Loucy (cell line): ENCODE measurements at regions not wholly inside any gene's neighbourhood (a gene's known extent, or its start where the extent isn't known, plus 50 kb on each side); places are given as distances from the start of the nearest gene placed in this dataset.

ENCODE experiments used
- H2AFZ ChIP-seq: fragments of 200-600 bp; sonication (generic); 2 replicates; pipeline ENCODE4 v1.6.0; 2016; ENCODE audit warnings: antibody characterized with exemption, mild to moderate bottlenecking, low read length, moderate library complexity
- H3F3A ChIP-seq: fragments of 200-600 bp; 2 replicates; pipeline ENCODE4 v1.6.0; 2016; ENCODE audit warnings: antibody characterized with exemption, low read depth, mild to moderate bottlenecking
- H3K27me3 ChIP-seq: fragments of 200-600 bp; sonication (generic); 2 replicates; pipeline ENCODE4 v1.6.1; 2014; ENCODE audit warnings: low read length, mild to moderate bottlenecking; ENCODE audit not compliant: insufficient read depth, poor library complexity, severe bottlenecking
- H3K36me3 ChIP-seq: fragments of 200-600 bp; sonication (generic); 2 replicates; pipeline ENCODE4 v1.6.1; 2016; ENCODE audit warnings: low read length; ENCODE audit not compliant: insufficient read depth
- H3K4me1 ChIP-seq: fragments of 200-600 bp; sonication (generic); 2 replicates; pipeline ENCODE4 v1.5.1; 2014; ENCODE audit warnings: low read length, mild to moderate bottlenecking; ENCODE audit not compliant: insufficient read depth, poor library complexity, severe bottlenecking
- H3K4me2 ChIP-seq: fragments of 200-600 bp; sonication (generic); 2 replicates; pipeline ENCODE4 v1.6.0; 2014; ENCODE audit warnings: antibody characterized with exemption, low read length, low read depth, mild to moderate bottlenecking; ENCODE audit not compliant: poor library complexity, severe bottlenecking
- H3K4me3 ChIP-seq: fragments of 200-600 bp; sonication (generic); 2 replicates; pipeline ENCODE4 v1.5.1; 2014; ENCODE audit warnings: low read length, mild to moderate bottlenecking, mixed read lengths; ENCODE audit not compliant: poor library complexity, severe bottlenecking
- H3K79me2 ChIP-seq: fragments of 200-600 bp; sonication (generic); 2 replicates; pipeline ENCODE4 v1.6.1; 2014; ENCODE audit warnings: low read length; ENCODE audit not compliant: insufficient read depth
- H3K9ac ChIP-seq: fragments of 200-600 bp; sonication (generic); 2 replicates; pipeline ENCODE4 v1.6.0; 2014; ENCODE audit warnings: mild to moderate bottlenecking, low read depth, low read length, moderate library complexity; ENCODE audit not compliant: poor library complexity, severe bottlenecking
- H3K9me2 ChIP-seq: fragments of 200-600 bp; sonication (generic); replicated peaks from 2 replicates; pipeline ENCODE4 v1.6.1; 2016; ENCODE audit warnings: low read depth, low read length, mixed read lengths
- H3K9me3 ChIP-seq: fragments of 200-600 bp; sonication (generic); 2 replicates; pipeline ENCODE4 v1.6.1; 2014; ENCODE audit warnings: mild to moderate bottlenecking, antibody characterized with exemption, low read length, low read depth; ENCODE audit not compliant: insufficient read depth
- H4K20me1 ChIP-seq: fragments of 200-600 bp; sonication (generic); 2 replicates; pipeline ENCODE4 v1.6.0; 2014; ENCODE audit warnings: antibody characterized with exemption, low read length, mild to moderate bottlenecking; ENCODE audit not compliant: insufficient read depth, poor library complexity, severe bottlenecking
- EZH2phosphoT487 ChIP-seq: fragments of 200-600 bp; IDR thresholded peaks from 2 replicates; pipeline ENCODE4 v1.6.1; 2018; ENCODE audit warnings: antibody characterized with exemption, mild to moderate bottlenecking, moderate library complexity, borderline replicate concordance
- TF ChIP-seq, protein P1 (sequence below): fragments of 200-600 bp; sonication (generic); conservative IDR thresholded peaks from 2 replicates; pipeline ENCODE4 v1.5.1; 2014; ENCODE audit warnings: mild to moderate bottlenecking, antibody characterized with exemption, low read length

DNA sequence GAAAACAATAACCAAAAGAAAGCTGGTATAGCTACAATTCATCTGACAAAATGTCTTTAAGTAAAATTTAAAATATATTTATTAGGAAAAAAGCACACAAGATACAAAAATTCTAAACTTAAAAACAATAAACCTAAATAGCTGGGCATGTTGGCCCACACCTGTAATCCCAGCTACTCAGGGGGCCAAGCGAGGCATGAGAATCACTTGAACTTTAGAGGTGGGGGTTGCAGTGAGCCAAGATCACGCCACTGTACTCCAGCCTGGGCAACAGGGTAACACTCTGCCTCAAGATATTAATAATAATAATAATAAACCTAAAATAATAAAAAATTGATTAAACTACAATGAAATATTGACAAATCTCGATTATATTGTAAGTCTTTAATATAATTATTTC is 77.8 kb upstream of the PDK4 start:
- TF ChIP-seq, protein P1, sequence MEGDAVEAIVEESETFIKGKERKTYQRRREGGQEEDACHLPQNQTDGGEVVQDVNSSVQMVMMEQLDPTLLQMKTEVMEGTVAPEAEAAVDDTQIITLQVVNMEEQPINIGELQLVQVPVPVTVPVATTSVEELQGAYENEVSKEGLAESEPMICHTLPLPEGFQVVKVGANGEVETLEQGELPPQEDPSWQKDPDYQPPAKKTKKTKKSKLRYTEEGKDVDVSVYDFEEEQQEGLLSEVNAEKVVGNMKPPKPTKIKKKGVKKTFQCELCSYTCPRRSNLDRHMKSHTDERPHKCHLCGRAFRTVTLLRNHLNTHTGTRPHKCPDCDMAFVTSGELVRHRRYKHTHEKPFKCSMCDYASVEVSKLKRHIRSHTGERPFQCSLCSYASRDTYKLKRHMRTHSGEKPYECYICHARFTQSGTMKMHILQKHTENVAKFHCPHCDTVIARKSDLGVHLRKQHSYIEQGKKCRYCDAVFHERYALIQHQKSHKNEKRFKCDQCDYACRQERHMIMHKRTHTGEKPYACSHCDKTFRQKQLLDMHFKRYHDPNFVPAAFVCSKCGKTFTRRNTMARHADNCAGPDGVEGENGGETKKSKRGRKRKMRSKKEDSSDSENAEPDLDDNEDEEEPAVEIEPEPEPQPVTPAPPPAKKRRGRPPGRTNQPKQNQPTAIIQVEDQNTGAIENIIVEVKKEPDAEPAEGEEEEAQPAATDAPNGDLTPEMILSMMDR: no peak
- no peak for TF ChIP-seq EZH2phosphoT487
- no peaks in the 10 kb centered on the region for H3K27me3 ChIP-seq
- H3K9ac ChIP-seq: no peak overlapping the region
- H3K4me2 ChIP-seq: no peak overlapping the region
- no peaks in the 10 kb centered on the region for H3K79me2 ChIP-seq
- no peaks in the 10 kb centered on the region for H3K4me1 ChIP-seq
- H3K4me3 ChIP-seq: no peak overlapping the region
- H3K9me2 ChIP-seq: no peaks in the 10 kb centered on the region
- no peaks in the 10 kb centered on the region for H4K20me1 ChIP-seq
- no peaks in the 10 kb centered on the region for H3K36me3 ChIP-seq
- H2AFZ ChIP-seq: no peak overlapping the region
- H3K9me3 ChIP-seq: no peaks in the 10 kb centered on the region
- no peaks in the 10 kb centered on the region for H3F3A ChIP-seq

DNA sequence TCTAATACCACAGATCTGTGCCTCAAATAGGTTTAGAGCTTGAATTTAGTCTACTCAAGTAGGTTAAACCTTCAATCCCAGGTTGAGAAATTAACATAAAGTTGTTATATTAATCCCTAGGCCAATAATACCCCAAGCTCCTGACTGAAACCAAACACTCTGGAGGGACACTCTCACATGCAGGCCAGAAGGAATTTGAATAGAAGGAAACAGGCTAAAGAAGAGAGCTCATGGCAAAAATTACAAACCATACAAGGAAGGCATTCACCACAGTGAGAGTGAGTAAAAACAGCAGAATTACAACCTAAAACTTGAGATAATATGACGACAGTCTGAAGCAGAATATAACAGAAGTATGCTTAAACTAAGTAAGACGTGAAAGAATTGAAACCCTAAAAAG is 76.1 kb upstream of the PDK4 start:
- H3K4me2 ChIP-seq: no peak overlapping the region
- no peak overlapping the region for H3K9ac ChIP-seq
- no peaks in the 10 kb centered on the region for H3F3A ChIP-seq
- H4K20me1 ChIP-seq: no peaks in the 10 kb centered on the region
- TF ChIP-seq, protein P1: no peak
- TF ChIP-seq EZH2phosphoT487: no peak
- H3K79me2 ChIP-seq: no peaks in the 10 kb centered on the region
- H3K27me3 ChIP-seq: no peaks in the 10 kb centered on the region
- H3K4me3 ChIP-seq: no peak overlapping the region
- no peaks in the 10 kb centered on the region for H3K9me2 ChIP-seq
- H3K9me3 ChIP-seq: no peaks in the 10 kb centered on the region
- H3K36me3 ChIP-seq: no peaks in the 10 kb centered on the region
- no peaks in the 10 kb centered on the region for H3K4me1 ChIP-seq
- H2AFZ ChIP-seq: no peak overlapping the region

DNA sequence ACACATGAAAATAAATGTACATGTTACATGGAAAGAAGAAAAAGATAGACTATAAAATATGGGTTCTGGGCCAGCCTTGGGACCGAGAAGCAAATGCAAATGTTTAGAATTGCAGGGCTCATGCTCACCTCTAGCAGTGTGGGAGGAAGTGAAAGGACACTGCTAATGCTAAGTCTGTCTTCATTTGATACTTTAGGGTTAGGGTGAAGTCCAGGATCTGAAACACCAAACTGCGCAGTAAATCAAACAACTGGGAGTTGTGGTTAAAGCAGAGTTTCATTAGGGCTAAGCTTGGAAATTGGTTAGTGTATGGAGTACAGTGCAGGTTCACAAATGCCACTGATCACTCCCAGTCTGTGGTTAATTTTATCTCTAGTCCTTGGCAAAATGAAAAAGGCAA is 73.2 kb upstream of the PDK4 start:
- H3K79me2 ChIP-seq: no peaks in the 10 kb centered on the region
- no peak overlapping the region for H2AFZ ChIP-seq
- no peaks in the 10 kb centered on the region for H3K9me3 ChIP-seq
- TF ChIP-seq, protein P1: no peak
- no peak for TF ChIP-seq EZH2phosphoT487
- no peak overlapping the region for H3K4me2 ChIP-seq
- no peaks in the 10 kb centered on the region for H4K20me1 ChIP-seq
- no peaks in the 10 kb centered on the region for H3K9me2 ChIP-seq
- no peaks in the 10 kb centered on the region for H3K27me3 ChIP-seq
- H3K4me1 ChIP-seq: no peaks in the 10 kb centered on the region
- no peak overlapping the region for H3K9ac ChIP-seq
- no peaks in the 10 kb centered on the region for H3F3A ChIP-seq
- H3K36me3 ChIP-seq: no peaks in the 10 kb centered on the region
- no peak overlapping the region for H3K4me3 ChIP-seq
